AG04449 (cell line): ENCODE measurements at regions not wholly inside any gene's neighbourhood (a gene's known extent, or its start where the extent isn't known, plus 50 kb on each side); places are given as distances from the start of the nearest gene placed in this dataset.

ENCODE experiments used
- CTCF ChIA-PET: fragments of 350-600 bp; formaldehyde crosslinking; extraction: SDS; loops from one replicate; lab custom pipeline; 2021; ENCODE audit warnings: antibody characterized with exemption; lab: Yijun Ruan, JAX
- POLR2A ChIA-PET: fragments of 400-600, 350-600 bp; formaldehyde crosslinking; extraction: SDS; loops from one replicate; lab custom pipeline; 2020; ENCODE audit warnings: antibody characterized with exemption, inconsistent platforms; lab: Yijun Ruan, JAX
- DNase-seq: peaks from one replicate; pipeline ENCODE4 v3.0.0-alpha.2; 2010; ENCODE audit warnings: low read depth, low spot score
- H3K4me3 ChIP-seq: 2 replicates; pipeline ENCODE4 v1.5.1; 2011; ENCODE audit warnings: low read depth, mild to moderate bottlenecking, control low read depth, low read length
- CTCF ChIP-seq: IDR thresholded peaks from one replicate; pipeline ENCODE4 v1.5.1; 2011; ENCODE audit warnings: mild to moderate bottlenecking, moderate library complexity, low read length, control low read depth, inconsistent platforms; ENCODE audit not compliant: insufficient read depth; ENCODE audit errors: missing control alignments

GRCh38 chr18:78639006-78639950 is 340.3 kb upstream of the SALL3 start:
- H3K4me3 ChIP-seq: no peak overlapping the region
- no peak for TF ChIP-seq CTCF
- CTCF ChIA-PET: no interaction called here
- no peak for DNase-seq
- POLR2A ChIA-PET: no interaction called here

- H3K4me3 ChIP-seq: no peak overlapping the region
- DNase-seq: no peak
- CTCF ChIA-PET: no interaction called here
- TF ChIP-seq CTCF: no peak
- POLR2A ChIA-PET: no interaction called here
Measured at GRCh38 chr18:78640246-78640995, 339.2 kb upstream of the SALL3 start.

GRCh38 chr18:78641689-78642231 is 337.9 kb upstream of the SALL3 start:
- TF ChIP-seq CTCF: no peak
- CTCF ChIA-PET: no interaction called here
- POLR2A ChIA-PET: no interaction called here
- H3K4me3 ChIP-seq: no peak overlapping the region
- DNase-seq: no peak

GRCh38 chr18:78642296-78642951 is 337.2 kb upstream of the SALL3 start:
- ChIA-PET POLR2A (no interaction called here), CTCF (no interaction called here)
- no peak for DNase-seq
- no peak overlapping the region for H3K4me3 ChIP-seq
- TF ChIP-seq CTCF: no peak

- CTCF ChIA-PET: no interaction called here
- no peak for DNase-seq
- TF ChIP-seq CTCF: no peak
Measured at GRCh38 chr18:78643004-78643403, 336.6 kb upstream of the SALL3 start.

More at GRCh38 chr18:78643004-78643403, 336.6 kb upstream of the SALL3 start:
- POLR2A ChIA-PET: no interaction called here
- no peak overlapping the region for H3K4me3 ChIP-seq
